H9 (cell line): ENCODE measurements at regions not wholly inside any gene's neighbourhood (a gene's known extent, or its start where the extent isn't known, plus 50 kb on each side); places are given as distances from the start of the nearest gene placed in this dataset.

Experiments
- DNase-seq: peaks from one replicate; pipeline ENCODE4 v3.0.0-alpha.2; 2017
- H2AFZ ChIP-seq: one replicate; pipeline ENCODE4 v1.6.1; 2013; ENCODE audit warnings: mild to moderate bottlenecking, low read length, control low read depth, moderate library complexity
- H2AK5ac ChIP-seq: 2 replicates; pipeline ENCODE4 v1.6.1; 2013; ENCODE audit warnings: low read length, control low read depth, mixed read lengths; ENCODE audit not compliant: insufficient read length
- H2BK120ac ChIP-seq: one replicate; pipeline ENCODE4 v1.6.1; 2013; ENCODE audit warnings: low read depth, mild to moderate bottlenecking, low read length, control low read depth, inconsistent platforms; ENCODE audit not compliant: poor library complexity, severe bottlenecking
- H2BK12ac ChIP-seq: 2 replicates; pipeline ENCODE4 v1.6.1; 2013; ENCODE audit warnings: low read length, control low read depth, mixed read lengths, low read depth; ENCODE audit not compliant: insufficient read length
- H2BK15ac ChIP-seq: 2 replicates; pipeline ENCODE4 v1.6.1; 2013; ENCODE audit warnings: low read depth, low read length, control low read depth
- H2BK20ac ChIP-seq: one replicate; pipeline ENCODE4 v1.6.1; 2013; ENCODE audit warnings: low read depth, mild to moderate bottlenecking, low read length, control low read depth, inconsistent platforms; ENCODE audit not compliant: poor library complexity, severe bottlenecking
- H2BK5ac ChIP-seq: 2 replicates; pipeline ENCODE4 v1.6.1; 2013; ENCODE audit warnings: low read length, control low read depth, mixed read lengths; ENCODE audit not compliant: insufficient read length
- H3K14ac ChIP-seq: 2 replicates; pipeline ENCODE4 v1.6.1; 2013; ENCODE audit warnings: low read length, control low read depth; ENCODE audit not compliant: insufficient read depth
- H3K18ac ChIP-seq: 2 replicates; pipeline ENCODE4 v1.6.1; 2013; ENCODE audit warnings: low read depth, mild to moderate bottlenecking, mixed read lengths, low read length, control low read depth; ENCODE audit not compliant: insufficient read length
- H3K23ac ChIP-seq: 2 replicates; pipeline ENCODE4 v1.6.1; 2013; ENCODE audit warnings: low read length, control low read depth, mixed read lengths, low read depth; ENCODE audit not compliant: insufficient read length
- H3K23me2 ChIP-seq: 2 replicates; pipeline ENCODE4 v1.6.1; 2013; ENCODE audit warnings: low read depth, mild to moderate bottlenecking, mixed read lengths, low read length, control low read depth; ENCODE audit not compliant: insufficient read length, poor library complexity, severe bottlenecking
- H3K27ac ChIP-seq: 2 replicates; pipeline ENCODE4 v1.5.1; 2013; ENCODE audit warnings: low read length, control low read depth, mixed read lengths, low read depth; ENCODE audit not compliant: insufficient read length
- H3K27me3 ChIP-seq: 2 replicates; pipeline ENCODE4 v1.6.1; 2013; ENCODE audit warnings: low read length, control low read depth, inconsistent platforms; ENCODE audit not compliant: insufficient read depth
- H3K4ac ChIP-seq: 2 replicates; pipeline ENCODE4 v1.6.1; 2013; ENCODE audit warnings: low read depth, mild to moderate bottlenecking, control low read depth, inconsistent platforms, low read length, moderate library complexity
- H3K4me1 ChIP-seq: 2 replicates; pipeline ENCODE4 v1.6.1; 2013; ENCODE audit warnings: low read length, control low read depth, inconsistent platforms; ENCODE audit not compliant: insufficient read depth
- H3K4me2 ChIP-seq: 2 replicates; pipeline ENCODE4 v1.6.1; 2013; ENCODE audit warnings: low read length, control low read depth, mixed read lengths; ENCODE audit not compliant: insufficient read length, insufficient read depth
- H3K56ac ChIP-seq: 2 replicates; pipeline ENCODE4 v1.6.1; 2013; ENCODE audit warnings: low read depth, mild to moderate bottlenecking, mixed read lengths, low read length, control low read depth; ENCODE audit not compliant: insufficient read length
- H3K79me1 ChIP-seq: 2 replicates; pipeline ENCODE4 v1.6.1; 2013; ENCODE audit warnings: low read depth, mild to moderate bottlenecking, moderate library complexity, low read length, control low read depth, inconsistent platforms; ENCODE audit not compliant: insufficient read depth, poor library complexity, severe bottlenecking
- H3K79me2 ChIP-seq: 2 replicates; pipeline ENCODE4 v1.6.1; 2013; ENCODE audit warnings: low read length, control low read depth, inconsistent platforms; ENCODE audit not compliant: insufficient read depth
- H3K9ac ChIP-seq: 2 replicates; pipeline ENCODE4 v1.6.1; 2013; ENCODE audit warnings: low read length, control low read depth, mixed read lengths; ENCODE audit not compliant: insufficient read length; ENCODE audit errors: extremely low read depth
- H3K9me3 ChIP-seq: one replicate; pipeline ENCODE4 v1.6.1; 2013; ENCODE audit warnings: low read depth, low read length, inconsistent platforms; ENCODE audit not compliant: control insufficient read depth
- H3T11ph ChIP-seq: one replicate; pipeline ENCODE4 v1.6.1; 2013; ENCODE audit warnings: mild to moderate bottlenecking, low read length, control low read depth, inconsistent platforms
- H4K20me1 ChIP-seq: one replicate; pipeline ENCODE4 v1.6.1; 2013; ENCODE audit not compliant: control insufficient read depth, insufficient read length, insufficient read depth
- H4K5ac ChIP-seq: 2 replicates; pipeline ENCODE4 v1.6.1; 2013; ENCODE audit warnings: low read depth, mild to moderate bottlenecking, mixed read lengths, low read length, control low read depth; ENCODE audit not compliant: insufficient read length
- H4K8ac ChIP-seq: replicated peaks from 2 replicates; pipeline ENCODE4 v1.6.1; 2013; ENCODE audit warnings: low read length, control low read depth, mixed read lengths, low read depth; ENCODE audit not compliant: insufficient read length
- H4K91ac ChIP-seq: 2 replicates; pipeline ENCODE4 v1.6.1; 2013; ENCODE audit warnings: low read depth, mild to moderate bottlenecking, moderate library complexity, mixed read lengths, low read length, control low read depth; ENCODE audit not compliant: insufficient read length
- H3K27ac Mint-ChIP-seq, 3 experiments: 2 replicates in 2 of 3; 3 replicates in 1 of 3; pipeline ENCODE4 v1.8.0; 2020 to 2021; ENCODE audit warnings: mixed read lengths in 3 of 3, mild to moderate bottlenecking in 1 of 3, moderate library complexity in 1 of 3
- H3K27me3 Mint-ChIP-seq: 2 replicates; pipeline ENCODE4 v1.8.0; 2021; ENCODE audit warnings: low read depth, mild to moderate bottlenecking, moderate library complexity, mixed read lengths
- H3K36me3 Mint-ChIP-seq, 3 experiments: 2 replicates in 2 of 3; 3 replicates in 1 of 3; pipeline ENCODE4 v1.8.0; 2020 to 2021; ENCODE audit warnings: low read depth in 3 of 3, mixed read lengths in 3 of 3; ENCODE audit not compliant: insufficient read depth in 1 of 3
- H3K4me1 Mint-ChIP-seq, 2 experiments: 2 replicates each; pipeline ENCODE4 v1.8.0; 2020; ENCODE audit warnings: mixed read lengths in 2 of 2
- H3K4me3 Mint-ChIP-seq, 2 experiments: 2 replicates in 1 of 2; 3 replicates in 1 of 2; pipeline ENCODE4 v1.8.0; 2020 to 2021; ENCODE audit warnings: mild to moderate bottlenecking in 2 of 2, mixed read lengths in 2 of 2, moderate library complexity in 1 of 2
- H3K9me3 Mint-ChIP-seq, 2 experiments: 2 replicates in 1 of 2; 3 replicates in 1 of 2; pipeline ENCODE4 v1.8.0; 2020; ENCODE audit warnings: mild to moderate bottlenecking in 2 of 2, mixed read lengths in 2 of 2, moderate library complexity in 1 of 2
- CTCF ChIP-seq: fragments of 200-600 bp; sonication (generic); conservative IDR thresholded peaks from 3 replicates; pipeline ENCODE4 v1.8.0; 2021; ENCODE audit warnings: antibody characterized with exemption, mild to moderate bottlenecking
- WGBS: extraction: QIAGEN DNeasy Blood & Tissue Kit; methylation state at CpG from one replicate; pipeline ENCODE4 v1.1.7; 2013; ENCODE audit warnings: missing lambda C conversion rate, low lambda C conversion rate, mixed read lengths; ENCODE audit not compliant: insufficient read length; ENCODE audit errors: extremely low coverage; 5-methylcytosine and 5-hydroxymethylcytosine counted together

- DNase-seq = no peak
- Histone ChIP-seq H2BK20ac (no peak overlapping the region), H3K79me1 (no peaks in the 10 kb centered on the region), H2AK5ac (no peak overlapping the region), H3K56ac (no peak overlapping the region), H3T11ph (no peak overlapping the region), H2BK5ac (no peak overlapping the region), H3K27ac (no peak overlapping the region), H3K27me3 (no peaks in the 10 kb centered on the region; the same call in 1 of the 2 replicates), H4K20me1 (no peaks in the 10 kb centered on the region), H2AFZ (no peak overlapping the region), H2BK120ac (no peak overlapping the region), H2BK15ac (no peak overlapping the region), H4K5ac (no peak overlapping the region), H3K4me1 (peaks cover 8% of the 10 kb centered on the region; the same call in 1 of the 2 replicates), H2BK12ac (no peak overlapping the region), H3K14ac (no peak overlapping the region), H3K9ac (no peak overlapping the region), H4K91ac (no peak overlapping the region), H3K4me2 (no peak overlapping the region), H3K4ac (no peak overlapping the region), H4K8ac (no peak overlapping the region), H3K23ac (no peak overlapping the region), H3K79me2 (no peaks in the 10 kb centered on the region), H3K18ac (no peak overlapping the region), H3K23me2 (no peaks in the 10 kb centered on the region), H3K9me3 (no peaks in the 10 kb centered on the region)
- H3K27ac Mint-ChIP-seq = no peak overlapping the region
- H3K4me3 Mint-ChIP-seq = no peak overlapping the region
- no CpG with 5 or more reads among the region's 1 CpG for WGBS
- TF ChIP-seq CTCF = no peak
- peaks cover 0 to 1% (median 0%) of the 10 kb centered on the region in 3 experiments; a peak in 1 of 7 replicates for H3K36me3 Mint-ChIP-seq
- H3K4me1 Mint-ChIP-seq = peaks cover 39 to 51% of the 10 kb centered on the region in 2 experiments
- no peaks in the 10 kb centered on the region for H3K9me3 Mint-ChIP-seq
- H3K27me3 Mint-ChIP-seq = no peaks in the 10 kb centered on the region
These were observed 292.9 kb upstream of the SALL1 start for GRCh38 chr16:51443934-51444333.
